H1 (cell line): ENCODE measurements at regions not wholly inside any gene's neighbourhood (a gene's known extent, or its start where the extent isn't known, plus 50 kb on each side); places are given as distances from the start of the nearest gene placed in this dataset.

Experiments
- CTCF ChIA-PET: fragments of 300-600 bp; sonication (Branson Sonifier 250); formaldehyde crosslinking; loops from one replicate; lab custom pipeline; 2021; ENCODE audit not compliant: partially characterized antibody; lab: Charles Lee
- POLR2A ChIA-PET: fragments of 300-600 bp; sonication (Branson Sonifier 250); formaldehyde crosslinking; loops from one replicate; lab custom pipeline; 2021; ENCODE audit warnings: inconsistent platforms; ENCODE audit not compliant: partially characterized antibody; lab: Charles Lee
- DNase-seq, 2 experiments: peaks; one replicate each; pipeline versions ENCODE4 v3.0.0 to v3.0.0-alpha.2; 2010 to 2022; ENCODE audit warnings: low spot score in 2 of 2, low read depth in 1 of 2, mixed read lengths in 1 of 2
- FAIRE-seq: peaks from 2 replicates; lab custom pipeline; 2011; peaks lifted over from hg19 to GRCh38; lab: Jason Lieb, UNC
- H2AFZ ChIP-seq: 2 replicates; pipeline ENCODE4 v1.8.1; 2012; ENCODE audit warnings: low read length, inconsistent platforms
- H2AK5ac ChIP-seq: 2 replicates; pipeline ENCODE4 v1.6.1; 2013; ENCODE audit warnings: low read depth, low read length
- H2BK120ac ChIP-seq: replicated peaks from 2 replicates; pipeline ENCODE3; 2013; ENCODE audit warnings: low read depth, low read length, inconsistent platforms
- H2BK12ac ChIP-seq: 2 replicates; pipeline ENCODE4 v1.6.1; 2013; ENCODE audit warnings: low read depth, low read length
- H2BK15ac ChIP-seq: 2 replicates; pipeline ENCODE4 v1.6.1; 2013; ENCODE audit warnings: low read length
- H2BK20ac ChIP-seq: 2 replicates; pipeline ENCODE4 v1.6.1; 2013; ENCODE audit warnings: low read length
- H2BK5ac ChIP-seq: 2 replicates; pipeline ENCODE4 v1.6.1; 2013; ENCODE audit warnings: low read depth, low read length
- H3K14ac ChIP-seq: 2 replicates; pipeline ENCODE4 v1.6.1; 2013; ENCODE audit warnings: inconsistent platforms; ENCODE audit not compliant: insufficient read length
- H3K18ac ChIP-seq: 2 replicates; pipeline ENCODE4 v1.6.1; 2013; ENCODE audit warnings: low read length; ENCODE audit errors: extremely low read depth
- H3K23ac ChIP-seq: 2 replicates; pipeline ENCODE4 v1.6.1; 2013; ENCODE audit warnings: inconsistent platforms; ENCODE audit not compliant: insufficient read length
- H3K23me2 ChIP-seq: 2 replicates; pipeline ENCODE4 v1.6.1; 2013; ENCODE audit warnings: low read depth, low read length
- H3K27ac ChIP-seq: 2 replicates; pipeline ENCODE4 v1.6.1; 2011; ENCODE audit warnings: low read depth, low read length, inconsistent platforms
- H3K27me3 ChIP-seq, 4 experiments: replicated peaks in 1 of 4; 1 replicate in 1 of 4; 2 replicates in 3 of 4; pipeline versions ENCODE4 v1.6.1 to v1.8.1; 2011 to 2013; ENCODE audit warnings: low read length in 3 of 4, mild to moderate bottlenecking in 3 of 4, inconsistent platforms in 2 of 4, mixed read lengths in 2 of 4, moderate library complexity in 1 of 4; ENCODE audit not compliant: control insufficient read depth in 3 of 4, insufficient read depth in 3 of 4; ENCODE audit errors: extremely low read depth in 1 of 4
- H3K36me3 ChIP-seq, 4 experiments: 2 replicates each; pipeline versions ENCODE4 v1.6.1 to v1.8.1; 2011 to 2013; ENCODE audit warnings: mild to moderate bottlenecking in 4 of 4, low read length in 3 of 4, moderate library complexity in 2 of 4, control low read depth in 1 of 4, inconsistent platforms in 1 of 4; ENCODE audit not compliant: insufficient read depth in 4 of 4, control insufficient read depth in 2 of 4
- H3K4ac ChIP-seq: replicated peaks from 2 replicates; pipeline ENCODE3; 2013; ENCODE audit warnings: low read length, low read depth, mixed read lengths, inconsistent platforms; ENCODE audit not compliant: insufficient read length
- H3K4me1 ChIP-seq, 4 experiments: replicated peaks in 1 of 4; 1 replicate in 1 of 4; 2 replicates in 3 of 4; pipeline versions ENCODE4 v1.6.1 to v1.8.1; 2011 to 2013; ENCODE audit warnings: low read length in 3 of 4, inconsistent platforms in 2 of 4, mixed read lengths in 1 of 4; ENCODE audit not compliant: insufficient read depth in 4 of 4, control insufficient read depth in 3 of 4
- H3K4me2 ChIP-seq, 2 experiments: 2 replicates each; pipeline versions ENCODE4 v1.6.1 to v1.8.1; 2011 to 2013; ENCODE audit warnings: low read depth in 2 of 2, low read length in 2 of 2, control low read depth in 1 of 2, inconsistent platforms in 1 of 2, mild to moderate bottlenecking in 1 of 2; ENCODE audit not compliant: insufficient read depth in 1 of 2
- H3K4me3 ChIP-seq, 4 experiments: fragments of 200-600, 300-600 bp in 1 of 4; sonication (generic), shearing (Covaris generic), sonication (Bioruptor Twin) in 1 of 4; 2 replicates each; pipeline versions ENCODE4 v1.5.1 to v1.8.1; 2011 to 2016; ENCODE audit warnings: low read length in 4 of 4, low read depth in 3 of 4, control low read depth in 2 of 4, inconsistent platforms in 2 of 4, mild to moderate bottlenecking in 2 of 4, mixed read lengths in 1 of 4, moderate library complexity in 1 of 4; ENCODE audit not compliant: insufficient read depth in 2 of 4; ENCODE audit errors: extremely low read depth in 1 of 4
- H3K56ac ChIP-seq: replicated peaks from 2 replicates; pipeline ENCODE3; 2013; ENCODE audit warnings: low read depth, mild to moderate bottlenecking, mixed read lengths, low read length, inconsistent platforms; ENCODE audit not compliant: insufficient read length
- H3K79me1 ChIP-seq: 2 replicates; pipeline ENCODE4 v1.6.1; 2013; ENCODE audit warnings: low read depth, low read length, control low read depth
- H3K79me2 ChIP-seq, 2 experiments: 2 replicates each; pipeline versions ENCODE4 v1.6.1 to v1.8.1; 2012 to 2013; ENCODE audit warnings: low read length in 2 of 2, mild to moderate bottlenecking in 2 of 2, inconsistent platforms in 1 of 2; ENCODE audit not compliant: insufficient read depth in 2 of 2, control insufficient read depth in 1 of 2
- H3K9ac ChIP-seq, 4 experiments: replicated peaks in 1 of 4; 1 replicate in 1 of 4; 2 replicates in 3 of 4; pipeline versions ENCODE4 v1.6.1 to v1.8.1; 2011 to 2013; ENCODE audit warnings: low read depth in 3 of 4, low read length in 3 of 4, control low read depth in 2 of 4, mild to moderate bottlenecking in 2 of 4, moderate library complexity in 2 of 4, inconsistent platforms in 1 of 4; ENCODE audit errors: extremely low read depth in 1 of 4
- H3K9me3 ChIP-seq, 2 experiments: 2 replicates each; pipeline versions ENCODE4 v1.6.1 to v1.8.1; 2012 to 2013; ENCODE audit warnings: mild to moderate bottlenecking in 2 of 2, moderate library complexity in 2 of 2, control low read depth in 1 of 2, inconsistent platforms in 1 of 2, low read depth in 1 of 2, low read length in 1 of 2, mixed read lengths in 1 of 2; ENCODE audit not compliant: insufficient read depth in 2 of 2
- H4K20me1 ChIP-seq, 2 experiments: replicated peaks in 1 of 2; 2 replicates each; pipeline versions ENCODE3 to v1.8.1; 2011 to 2013; ENCODE audit warnings: inconsistent platforms in 2 of 2, low read length in 2 of 2, mild to moderate bottlenecking in 1 of 2; ENCODE audit not compliant: insufficient read depth in 2 of 2, control insufficient read depth in 1 of 2
- H4K5ac ChIP-seq: 2 replicates; pipeline ENCODE4 v1.6.1; 2013; ENCODE audit warnings: low read length, low read depth, mixed read lengths, inconsistent platforms; ENCODE audit not compliant: insufficient read length
- H4K8ac ChIP-seq: 2 replicates; pipeline ENCODE4 v1.8.0; 2013; ENCODE audit warnings: mild to moderate bottlenecking, moderate library complexity, low read length, inconsistent platforms; ENCODE audit not compliant: insufficient read depth; ENCODE audit errors: extremely low read depth
- H4K91ac ChIP-seq: replicated peaks from 2 replicates; pipeline ENCODE3; 2013; ENCODE audit warnings: low read length, mixed read lengths, inconsistent platforms; ENCODE audit not compliant: insufficient read length
- CTCF ChIP-seq, 3 experiments: IDR thresholded peaks; 1 replicate in 2 of 3; 2 replicates in 1 of 3; pipeline versions ENCODE4 v1.5.1 to v1.6.1; 2011; ENCODE audit warnings: low read length in 3 of 3, mild to moderate bottlenecking in 3 of 3, inconsistent platforms in 2 of 3, low read depth in 1 of 3, moderate library complexity in 1 of 3; ENCODE audit not compliant: insufficient read depth in 1 of 3; ENCODE audit errors: control extremely low read depth in 1 of 3
- EGR1 ChIP-seq: IDR thresholded peaks from 2 replicates; pipeline ENCODE4 v1.6.1; 2011; ENCODE audit warnings: low read depth, low read length, borderline replicate concordance
- RAD21 ChIP-seq, 2 experiments: IDR thresholded peaks in 1 of 2; conservative IDR thresholded peaks in 1 of 2; 2 replicates each; pipeline ENCODE4 v1.6.1; 2011; ENCODE audit warnings: low read depth in 2 of 2, low read length in 2 of 2, improper control_type of control experiment in 1 of 2, inconsistent platforms in 1 of 2, mild to moderate bottlenecking in 1 of 2, moderate library complexity in 1 of 2
- RBBP5 ChIP-seq: IDR thresholded peaks from 2 replicates; pipeline ENCODE4 v1.7.1; 2012; ENCODE audit warnings: low read depth, mild to moderate bottlenecking, inconsistent platforms, low read length, moderate library complexity, borderline replicate concordance
- TBP ChIP-seq: IDR thresholded peaks from 2 replicates; pipeline ENCODE4 v1.6.1; 2011; ENCODE audit warnings: low read depth, low read length, improper control_type of control experiment

DNA sequence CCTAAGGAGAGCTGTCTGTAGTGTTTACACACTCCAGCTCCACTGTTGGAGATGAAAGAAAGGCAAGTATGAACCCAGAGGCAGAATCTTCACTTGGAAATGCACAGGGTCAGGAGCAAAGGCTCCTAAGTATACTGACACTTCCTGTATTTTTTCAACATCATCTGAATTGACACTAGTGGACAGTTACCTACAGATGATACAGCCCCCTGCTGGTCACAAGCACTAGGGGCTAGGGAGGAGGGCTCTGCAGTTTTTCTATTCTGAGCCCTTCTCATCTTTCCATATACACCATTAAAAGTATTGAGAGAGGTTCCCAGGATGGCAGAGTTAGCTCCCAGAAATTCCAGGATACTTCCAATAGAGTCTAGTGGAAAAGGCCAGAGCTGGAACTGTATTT, 290.3 kb upstream of the API5 start:
- CTCF ChIA-PET = interaction anchor here (0.6 to 2.9 kb wide), 27 partner anchors 11 to 381 kb away, joined by 3 to 30 read pairs (median 4); no protein-coding TSS in a partner anchor

More for the DNA sequence above, 290.3 kb upstream of the API5 start:
- H3K27me3 ChIP-seq = no peaks in the 10 kb centered on the region
- H3K9ac ChIP-seq = no peak overlapping the region
- H3K79me2 ChIP-seq = no peaks in the 10 kb centered on the region
- peak; percentile 7 for FAIRE-seq
- no peak overlapping the region for H3K27ac ChIP-seq
- H3K4me2 ChIP-seq = no peak overlapping the region
- H4K20me1 ChIP-seq = no peaks in the 10 kb centered on the region
- H3K56ac ChIP-seq = no peak overlapping the region
- H3K36me3 ChIP-seq = no peaks in the 10 kb centered on the region
- H3K18ac ChIP-seq = no peak overlapping the region
- no peak overlapping the region for H3K23ac ChIP-seq
- H3K79me1 ChIP-seq = no peaks in the 10 kb centered on the region
- no peaks in the 10 kb centered on the region for H3K4me1 ChIP-seq
- no peak overlapping the region for H4K91ac ChIP-seq
- no peak overlapping the region for H2BK5ac ChIP-seq
- no peak overlapping the region for H4K5ac ChIP-seq
- H2AK5ac ChIP-seq = no peak overlapping the region
- no peak overlapping the region for H3K14ac ChIP-seq
- peaks cover 2 to 7% of the 10 kb centered on the region in 2 experiments; a peak in 1 of 4 replicates for H3K9me3 ChIP-seq
- no peak overlapping the region for H2BK12ac ChIP-seq
- no peak overlapping the region for H3K4ac ChIP-seq
- no peak for DNase-seq
- no peak overlapping the region for H2BK120ac ChIP-seq
- POLR2A ChIA-PET = no interaction called here
- H3K4me3 ChIP-seq = no peak overlapping the region
- no peak for TF ChIP-seq RBBP5
- TF ChIP-seq TBP = no peak
- no peak for TF ChIP-seq EGR1
- TF ChIP-seq RAD21 (IDR thresholded peaks at IDR 0.05 in 1 of 2, conservative IDR thresholded peaks at IDR 0.05 in 1 of 2; ENCODE audit: low read depth in 2 of 2, low read length in 2 of 2) = peak; percentile 25 to 41; a peak in 2 of 4 replicates
- TF ChIP-seq CTCF (IDR thresholded peaks at IDR 0.05; ENCODE audit: control extremely low read depth in 1 of 3, insufficient read depth in 1 of 3, low read depth in 1 of 3, low read length in 3 of 3) = peak; percentile 5 to 47 (median 41); a peak in 3 of 4 replicates
- no peak overlapping the region for H2BK15ac ChIP-seq
- no peak overlapping the region for H4K8ac ChIP-seq
- H2AFZ ChIP-seq = no peak overlapping the region
- H2BK20ac ChIP-seq = no peak overlapping the region
- peaks cover 2% of the 10 kb centered on the region; the same call in 1 of the 2 replicates for H3K23me2 ChIP-seq
